HCT116 (cell line): ENCODE measurements at regions not wholly inside any gene's neighbourhood (a gene's known extent, or its start where the extent isn't known, plus 50 kb on each side); places are given as distances from the start of the nearest gene placed in this dataset.

ENCODE experiments used
- ATAC-seq: fragments of 200-7000 bp; cut with Tn5 transposase; 2 replicates; pipeline ENCODE4 v1.9.1; 2020; ENCODE audit warnings: mild to moderate bottlenecking, moderate library complexity
- BruUV-seq: library from RNA; stranded (reverse); fragments of 400-500 nt; replicated peaks from 2 replicates; lab custom pipeline; 2021; lab: Mats Ljungman, UMichigan
- CTCF ChIA-PET: fragments of 300-600 bp; sonication (Branson Sonifier 250); formaldehyde crosslinking; loops from one replicate; lab custom pipeline; 2021; ENCODE audit warnings: antibody characterized with exemption; lab: Charles Lee
- POLR2A ChIA-PET: fragments of 300-600, 350-600 bp; sonication (Branson Sonifier 250); formaldehyde crosslinking; loops from one replicate; lab custom pipeline; 2021; ENCODE audit warnings: antibody characterized with exemption; lab: Charles Lee
- RAD21 ChIA-PET, 2 experiments: fragments of 300-600 bp; sonication (Branson Sonifier 250); formaldehyde crosslinking; loops; one replicate each; lab custom pipeline; 2023; ENCODE audit warnings: low total read pairs in 2 of 2; ENCODE audit not compliant: uncharacterized antibody in 2 of 2, unreplicated experiment in 2 of 2, low non-redundant PET in 1 of 2; lab: Charles Lee
- DNase-seq: peaks from one replicate; pipeline ENCODE4 v3.0.0-alpha.2; 2010; ENCODE audit warnings: low read depth, low spot score
- H2AFZ ChIP-seq: fragments of 200-600 bp; shearing (Covaris generic), sonication (generic); 2 replicates; pipeline ENCODE4 v1.6.1; 2017; ENCODE audit warnings: low read depth, mixed run types, mixed read lengths, antibody characterized with exemption, low read length; ENCODE audit not compliant: poor library complexity, severe bottlenecking
- H3K27ac ChIP-seq: 2 replicates; pipeline ENCODE4 v1.5.1; 2012; ENCODE audit warnings: low read depth, low read length
- H3K27me3 ChIP-seq: fragments of 200-600 bp; sonication (generic); 2 replicates; pipeline ENCODE4 v1.6.1; 2016; ENCODE audit warnings: mixed run types, low read length, mixed read lengths; ENCODE audit not compliant: insufficient read depth
- H3K36me3 ChIP-seq, 2 experiments: fragments of 200-500 bp in 1 of 2; fragments of 200-600 bp in 1 of 2; sonication (Bioruptor generic) in 1 of 2; sonication (generic) in 1 of 2; 2 replicates each; pipeline versions ENCODE4 v1.5.1 to v1.6.1; 2014 to 2016; ENCODE audit warnings: low read length in 2 of 2, inconsistent platforms in 1 of 2, mixed read lengths in 1 of 2, mixed run types in 1 of 2; ENCODE audit not compliant: insufficient read depth in 2 of 2, control insufficient read depth in 1 of 2
- H3K4me1 ChIP-seq, 2 experiments: fragments of 200-600 bp in 1 of 2; sonication (generic) in 1 of 2; 2 replicates each; pipeline versions ENCODE4 v1.5.1 to v1.6.1; 2012 to 2017; ENCODE audit warnings: low read length in 2 of 2, inconsistent platforms in 1 of 2, mild to moderate bottlenecking in 1 of 2, mixed read lengths in 1 of 2, mixed run types in 1 of 2, moderate library complexity in 1 of 2; ENCODE audit not compliant: insufficient read depth in 2 of 2, control insufficient read depth in 1 of 2
- H3K4me2 ChIP-seq: fragments of 200-600 bp; sonication (generic); 2 replicates; pipeline ENCODE4 v1.6.1; 2017; ENCODE audit warnings: mixed run types, low read length, mixed read lengths
- H3K4me3 ChIP-seq, 2 experiments: fragments of 200-600 bp in 1 of 2; sonication (generic) in 1 of 2; replicated peaks in 1 of 2; 2 replicates each; pipeline ENCODE4 v1.5.1; 2011 to 2016; ENCODE audit warnings: low read length in 2 of 2, control low read depth in 1 of 2, low read depth in 1 of 2, mild to moderate bottlenecking in 1 of 2, mixed read lengths in 1 of 2, mixed run types in 1 of 2
- H3K79me2 ChIP-seq: fragments of 200-600 bp; sonication (generic); 2 replicates; pipeline ENCODE4 v1.6.1; 2017; ENCODE audit warnings: mild to moderate bottlenecking, mixed run types, low read length, moderate library complexity, mixed read lengths; ENCODE audit not compliant: insufficient read depth
- H3K9ac ChIP-seq: fragments of 200-600 bp; sonication (generic); 2 replicates; pipeline ENCODE4 v1.6.1; 2016; ENCODE audit warnings: low read length, mixed read lengths
- H3K9me2 ChIP-seq: fragments of 200-600 bp; sonication (generic), shearing (Covaris generic); 2 replicates; pipeline ENCODE4 v1.6.1; 2017; ENCODE audit warnings: mixed run types, mild to moderate bottlenecking, moderate library complexity; ENCODE audit not compliant: insufficient read depth
- H3K9me3 ChIP-seq, 2 experiments: fragments of 200-500 bp in 1 of 2; fragments of 200-600 bp in 1 of 2; sonication (Bioruptor generic) in 1 of 2; sonication (generic) in 1 of 2; 2 replicates each; pipeline ENCODE4 v1.6.1; 2014 to 2017; ENCODE audit warnings: low read length in 2 of 2, mixed read lengths in 2 of 2, inconsistent platforms in 1 of 2, low read depth in 1 of 2, mild to moderate bottlenecking in 1 of 2, mixed run types in 1 of 2, moderate library complexity in 1 of 2; ENCODE audit not compliant: control insufficient read depth in 1 of 2, insufficient read depth in 1 of 2
- H4K20me1 ChIP-seq: fragments of 200-600 bp; sonication (generic), shearing (Covaris generic); 2 replicates; pipeline ENCODE4 v1.6.1; 2017; ENCODE audit warnings: mixed run types, mild to moderate bottlenecking, moderate library complexity; ENCODE audit not compliant: insufficient read depth
- EZH2phosphoT487 ChIP-seq: fragments of 200-600 bp; IDR thresholded peaks from 2 replicates; pipeline ENCODE4 v1.6.1; 2018; ENCODE audit warnings: antibody characterized with exemption, borderline replicate concordance
- JUND ChIP-seq: IDR thresholded peaks from 2 replicates; pipeline ENCODE4 v1.6.1; 2012
- POLR2A ChIP-seq: IDR thresholded peaks from 2 replicates; pipeline ENCODE4 v1.7.0; 2011; ENCODE audit warnings: borderline replicate concordance; ENCODE audit not compliant: insufficient read depth, insufficient read length; ENCODE audit errors: extremely low read depth
- POLR2AphosphoS5 ChIP-seq: IDR thresholded peaks from 2 replicates; pipeline ENCODE4 v1.6.1; 2011; ENCODE audit warnings: mild to moderate bottlenecking, low read depth, low read length, moderate library complexity
- RAD21 ChIP-seq: IDR thresholded peaks from 2 replicates; pipeline ENCODE4 v1.6.1; 2012; ENCODE audit warnings: low read depth, mild to moderate bottlenecking
- REST ChIP-seq: IDR thresholded peaks from 2 replicates; pipeline ENCODE4 v1.6.1; 2012; ENCODE audit warnings: low read depth
- ZFX ChIP-seq: fragments of 450-650 bp; IDR thresholded peaks from 2 replicates; pipeline ENCODE4 v1.6.1; 2017
- intact Hi-C: fragments of 100-400 bp; cut with micrococcal nuclease; formaldehyde crosslinking; loops from 2 replicates; pipeline ENCODE4 v1.10.0; 2022

- CTCF ChIA-PET: no interaction called here
- Histone ChIP-seq H3K9me2 (no peaks in the 10 kb centered on the region), H3K9ac (no peak overlapping the region), H3K4me1 (no peaks in the 10 kb centered on the region), H3K36me3 (no peaks in the 10 kb centered on the region), H4K20me1 (no peaks in the 10 kb centered on the region), H3K4me2 (no peak overlapping the region), H3K4me3 (no peak overlapping the region), H3K27ac (no peak overlapping the region), H3K79me2 (no peaks in the 10 kb centered on the region), H3K27me3 (no peaks in the 10 kb centered on the region), H3K9me3 (no peaks in the 10 kb centered on the region)
- BruUV-seq: no TSS peak
- intact Hi-C loops: no loop called here
- TF ChIP-seq POLR2A (no peak), JUND (no peak), REST (no peak), EZH2phosphoT487 (no peak), RAD21 (no peak), POLR2AphosphoS5 (no peak), ZFX (no peak)
- TF ChIP-seq, all 23 proteins: peak for 0
- ChIA-PET POLR2A (no interaction called here), RAD21 (no interaction called here)
- H2AFZ ChIP-seq: no peak overlapping the region
- no peak for DNase-seq
- no peak for ATAC-seq
Observed at GRCh38 chr4:41477181-41477905, 60.6 kb upstream of the LIMCH1 start.
